ENCODE measurements at regions not wholly inside any gene's neighbourhood (a gene's known extent, or its start where the extent isn't known, plus 50 kb on each side); places are given as distances from the start of the nearest gene placed in this dataset.

GRCh38 chr13:107764046-107764445 lies 451.3 kb downstream of the LIG4 start:
- TF ChIP-seq POLR2A (IDR thresholded peaks at IDR 0.05) (no peak), POLR2AphosphoS5 (IDR thresholded peaks at IDR 0.05) (no peak), EP300 (IDR thresholded peaks at IDR 0.05) (no peak), CTCF (IDR thresholded peaks at IDR 0.05) (no peak)
- Histone ChIP-seq H3K27ac (no peak overlapping the region), H3K36me3 (no peaks in the 10 kb centered on the region), H3K4me1 (no peaks in the 10 kb centered on the region), H3K4me3 (no peak overlapping the region), H3K27me3 (no peaks in the 10 kb centered on the region), H3K9me3 (no peaks in the 10 kb centered on the region)
- no peak for DNase-seq
- intact Hi-C loops (cut with DNase I; ENCODE audit: low total_unique reads): no loop called here
- WGBS, 5 donors: 40 to 94% (median 82%) methylated on average over 1 of the region's 1 CpG

DNA sequence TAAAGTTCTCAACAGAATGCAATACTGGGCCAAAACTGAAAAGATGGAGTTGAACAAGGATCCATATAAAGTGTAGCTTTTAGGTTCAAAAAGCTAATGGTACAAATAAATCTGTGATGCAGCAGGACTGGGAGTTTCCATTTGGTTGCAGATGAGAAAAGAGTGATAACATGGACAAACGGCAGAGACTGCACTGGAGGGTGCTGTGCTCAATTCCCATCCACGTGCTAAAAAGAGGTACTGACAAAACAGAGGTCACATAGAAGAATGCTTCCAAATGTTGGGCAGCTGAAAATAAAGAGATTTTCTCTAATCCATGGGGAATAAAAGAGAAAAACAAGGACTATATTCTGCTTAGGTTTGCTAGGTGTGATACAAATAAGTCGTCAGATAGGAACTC lies 461.6 kb downstream of the LIG4 start:
- Histone ChIP-seq H3K4me3 (no peak overlapping the region), H3K36me3 (no peaks in the 10 kb centered on the region)
- DNase-seq: no peak

DNA sequence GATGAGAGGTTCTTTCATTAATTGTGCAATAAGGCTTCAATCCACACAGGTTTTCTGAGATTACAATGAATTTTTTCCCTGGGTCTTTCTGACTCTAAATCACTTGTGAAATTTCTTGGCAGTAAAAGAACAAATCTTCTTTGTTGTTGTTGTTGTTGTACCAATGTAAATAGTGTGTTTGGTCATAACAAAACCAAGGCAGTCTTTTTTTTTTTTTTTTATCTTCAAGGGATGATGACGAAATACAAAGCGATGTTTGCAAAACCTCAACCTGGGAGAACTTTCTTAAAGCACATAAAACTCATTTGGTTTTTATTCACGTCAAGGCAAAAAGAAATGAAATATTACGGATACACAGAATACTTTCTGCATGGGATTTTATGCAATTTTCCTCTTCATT lies 462.0 kb downstream of the LIG4 start:
- no peaks in the 10 kb centered on the region for H3K9me3 ChIP-seq
- DNase-seq: no peak
- TF ChIP-seq CTCF (IDR thresholded peaks at IDR 0.05): no peak
- no peak for TF ChIP-seq POLR2A (IDR thresholded peaks at IDR 0.05)
- H3K27ac ChIP-seq: no peak overlapping the region
- no peaks in the 10 kb centered on the region for H3K27me3 ChIP-seq
- no peak overlapping the region for H3K4me3 ChIP-seq
- 81 to 91% (median 88%) methylated on average over 4 of the region's 4 CpGs for WGBS, 5 donors
- intact Hi-C loops (cut with DNase I; ENCODE audit: low total_unique reads): no loop called here
- no peaks in the 10 kb centered on the region for H3K4me1 ChIP-seq
- H3K36me3 ChIP-seq: no peaks in the 10 kb centered on the region

More for the DNA sequence above, 461.6 kb downstream of the LIG4 start:
- Histone ChIP-seq H3K27me3 (no peaks in the 10 kb centered on the region), H3K4me1 (no peaks in the 10 kb centered on the region), H3K27ac (no peak overlapping the region), H3K9me3 (no peaks in the 10 kb centered on the region)
- TF ChIP-seq POLR2A (IDR thresholded peaks at IDR 0.05) (no peak), EP300 (IDR thresholded peaks at IDR 0.05) (no peak), CTCF (IDR thresholded peaks at IDR 0.05) (no peak), POLR2AphosphoS5 (IDR thresholded peaks at IDR 0.05) (no peak)
- intact Hi-C loops (cut with DNase I; ENCODE audit: low total_unique reads): no loop called here
- 32 to 44% (median 37%) methylated on average over 3 of the region's 3 CpGs for WGBS, 5 donors

DNA sequence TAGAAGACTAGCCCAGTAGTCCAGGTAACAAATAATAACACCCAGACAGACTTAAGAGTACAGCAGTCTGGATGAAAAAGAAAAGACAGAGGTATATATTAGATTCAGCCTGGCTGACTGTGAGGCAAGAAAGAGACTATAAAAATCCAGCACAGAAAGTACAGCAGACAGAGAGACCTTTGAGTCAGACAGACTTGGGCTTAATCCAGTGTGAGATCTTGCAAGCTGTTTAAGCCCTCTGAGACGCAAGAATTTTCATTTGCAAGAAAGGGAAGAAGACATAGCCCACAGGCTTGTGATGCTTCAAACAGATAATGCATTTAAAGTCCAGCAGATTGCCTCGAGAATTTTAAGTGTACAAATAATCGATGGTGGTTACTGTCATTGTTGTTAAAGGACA lies 471.4 kb downstream of the LIG4 start:
- Histone ChIP-seq H3K27me3 (no peaks in the 10 kb centered on the region), H3K9me3 (no peaks in the 10 kb centered on the region), H3K4me3 (no peak overlapping the region), H3K4me1 (no peaks in the 10 kb centered on the region), H3K36me3 (no peaks in the 10 kb centered on the region), H3K27ac (no peak overlapping the region)
- intact Hi-C loops (cut with DNase I; ENCODE audit: low total_unique reads): no loop called here
- WGBS, 5 donors: 65 to 75% (median 68%) methylated on average over 3 of the region's 3 CpGs
- TF ChIP-seq POLR2A (IDR thresholded peaks at IDR 0.05) (no peak), POLR2AphosphoS5 (IDR thresholded peaks at IDR 0.05) (no peak), EP300 (IDR thresholded peaks at IDR 0.05) (no peak), CTCF (IDR thresholded peaks at IDR 0.05) (no peak)
- DNase-seq: no peak
